NCI-H1930 (cell line): ENCODE measurements at regions not wholly inside any gene's neighbourhood (a gene's known extent, or its start where the extent isn't known, plus 50 kb on each side); places are given as distances from the start of the nearest gene placed in this dataset.

ENCODE experiments used
- DNase-seq, 2 experiments: peaks; one replicate each; lab custom pipeline; 2025; lab: John Stamatoyannopoulos, UW

GRCh38 chr10:44618910-44619309 is 234.0 kb upstream of the CXCL12 start:
- no peak for DNase-seq

DNA sequence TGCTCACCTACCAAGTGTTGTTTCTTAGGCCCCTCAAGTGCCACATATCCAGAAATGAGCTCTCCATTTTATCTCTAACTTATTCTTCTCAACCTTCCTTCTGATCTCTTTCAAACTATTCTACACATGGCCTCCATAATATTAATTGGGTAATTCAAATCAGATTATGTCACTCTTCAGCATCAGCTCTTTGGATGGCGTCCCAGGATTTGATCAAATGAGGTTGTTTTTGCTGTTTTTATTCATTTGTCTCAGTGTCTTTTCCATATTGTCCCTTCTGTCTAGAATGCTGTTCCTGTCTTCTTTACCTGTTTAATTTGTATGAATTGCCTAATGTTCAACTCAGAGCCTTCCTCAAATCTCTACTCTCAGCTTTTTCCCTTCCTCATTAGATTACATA is 234.6 kb upstream of the CXCL12 start:
- DNase-seq = no peak

DNA sequence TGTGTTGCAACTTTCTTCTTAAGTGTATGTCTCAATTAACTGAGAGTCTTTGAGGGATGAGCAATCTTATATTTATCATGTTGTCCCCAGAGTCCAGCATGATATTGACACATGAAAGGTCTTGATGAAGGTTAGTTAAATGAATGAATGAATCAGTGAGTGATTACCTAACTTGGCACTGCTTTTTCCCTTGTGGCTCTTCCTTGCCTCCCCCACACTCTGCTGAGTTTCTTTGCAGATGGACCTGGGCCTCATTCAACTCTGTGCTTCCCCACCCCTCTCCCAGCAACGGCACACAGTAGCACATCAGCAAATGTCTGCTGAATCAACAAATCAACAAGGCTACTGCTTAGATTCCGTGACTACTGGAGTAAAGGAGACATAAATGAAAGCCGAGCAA is 235.1 kb upstream of the CXCL12 start:
- no peak for DNase-seq

DNA sequence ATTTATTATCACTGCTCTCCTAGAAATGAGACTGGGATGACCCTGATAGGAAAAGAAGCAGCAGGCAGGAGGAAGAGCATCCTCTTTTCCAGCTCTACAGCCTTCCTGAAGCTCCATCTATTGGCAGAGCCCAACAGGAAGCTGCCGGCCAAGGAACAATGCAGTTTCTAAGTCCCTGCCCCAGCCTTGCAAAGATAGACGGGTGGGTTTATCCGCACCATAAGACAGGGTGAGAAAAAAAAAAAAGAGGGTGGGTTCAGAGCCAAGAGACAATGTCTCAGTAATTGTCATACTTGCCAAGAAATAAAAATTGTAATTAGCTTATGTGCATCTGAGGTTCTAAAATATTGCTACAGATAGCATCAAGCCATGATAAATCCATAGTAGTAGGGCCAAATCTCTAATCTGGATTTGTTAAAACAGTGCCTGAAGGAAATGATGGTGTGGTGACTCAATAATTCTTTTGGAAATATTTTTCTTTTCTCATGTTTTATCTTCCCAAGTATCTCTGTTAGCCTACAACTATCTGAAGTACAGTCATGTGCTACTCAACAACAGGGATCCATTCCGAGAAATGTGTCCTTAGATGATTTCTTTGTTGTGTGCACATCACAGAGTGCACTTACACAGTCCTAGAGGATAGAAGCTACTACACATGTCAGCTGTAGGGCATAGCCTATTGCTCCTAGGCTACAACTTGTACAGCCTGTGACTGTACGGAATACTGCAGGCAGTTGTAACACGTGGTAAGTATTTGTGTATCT is 242.9 kb upstream of the CXCL12 start:
- DNase-seq = no peak

GRCh38 chr10:44628921-44629320 is 244.0 kb upstream of the CXCL12 start:
- DNase-seq = no peak

- DNase-seq = no peak
Observed at GRCh38 chr10:44635176-44635575, 250.3 kb upstream of the CXCL12 start.

- DNase-seq = no peak
Observed at GRCh38 chr10:44636625-44637024, 251.7 kb upstream of the CXCL12 start.

GRCh38 chr10:44640429-44640828 is 255.5 kb upstream of the CXCL12 start:
- no peak for DNase-seq

DNA sequence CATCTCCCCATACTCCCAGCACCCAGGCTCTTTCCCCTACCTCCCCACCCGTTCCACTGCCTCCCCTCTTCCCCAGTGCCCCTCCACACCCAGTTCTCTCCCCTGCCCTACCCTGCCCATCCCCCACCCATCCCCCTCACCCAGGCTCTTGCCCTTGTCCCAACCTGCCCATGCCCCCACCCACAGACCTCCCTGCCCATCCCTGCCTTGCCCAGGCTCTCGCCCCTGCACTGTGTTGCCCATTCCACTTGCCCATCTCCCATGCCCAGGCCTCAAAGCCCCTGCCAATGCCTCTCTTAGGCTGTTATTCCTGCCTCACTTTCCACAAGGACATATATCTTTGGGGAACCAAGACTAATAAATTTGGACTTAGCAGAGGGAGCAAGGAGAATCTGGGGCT is 262.6 kb upstream of the CXCL12 start:
- no peak for DNase-seq

DNA sequence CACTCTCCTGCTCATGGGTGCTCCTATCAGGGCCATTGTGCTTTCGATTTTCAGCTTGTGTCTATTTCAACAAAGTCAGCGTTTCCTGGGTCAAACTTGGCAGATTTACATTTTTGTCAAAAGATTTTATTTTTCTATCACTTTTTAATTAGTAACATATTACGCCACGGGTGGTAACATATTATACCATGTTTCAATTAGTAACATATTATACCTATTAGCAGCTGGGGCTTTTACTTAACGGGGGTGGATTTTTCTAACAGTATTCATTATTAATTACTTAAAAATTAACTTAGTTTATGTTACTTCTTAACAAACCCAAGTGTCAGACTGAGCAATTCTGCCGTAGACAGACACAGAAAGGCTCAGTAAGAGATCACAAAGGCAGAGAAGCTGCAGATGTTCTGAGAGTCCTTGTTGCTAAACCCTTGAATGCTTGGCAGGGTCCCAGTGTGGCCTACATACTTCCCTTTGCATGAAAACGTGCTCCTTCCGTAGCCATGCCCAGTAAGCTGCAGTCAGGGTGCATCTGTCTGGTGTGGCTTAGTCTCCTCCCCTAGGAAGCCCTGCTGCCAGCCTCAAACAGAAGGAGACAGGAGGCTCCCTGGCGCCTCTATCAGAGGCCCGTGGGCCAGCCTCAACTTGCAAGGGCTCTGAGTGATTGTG is 263.1 kb upstream of the CXCL12 start:
- DNase-seq = no peak

GRCh38 chr10:44650691-44651661 is 260.2 kb upstream of the TMEM72 start:
- DNase-seq = no peak

DNA sequence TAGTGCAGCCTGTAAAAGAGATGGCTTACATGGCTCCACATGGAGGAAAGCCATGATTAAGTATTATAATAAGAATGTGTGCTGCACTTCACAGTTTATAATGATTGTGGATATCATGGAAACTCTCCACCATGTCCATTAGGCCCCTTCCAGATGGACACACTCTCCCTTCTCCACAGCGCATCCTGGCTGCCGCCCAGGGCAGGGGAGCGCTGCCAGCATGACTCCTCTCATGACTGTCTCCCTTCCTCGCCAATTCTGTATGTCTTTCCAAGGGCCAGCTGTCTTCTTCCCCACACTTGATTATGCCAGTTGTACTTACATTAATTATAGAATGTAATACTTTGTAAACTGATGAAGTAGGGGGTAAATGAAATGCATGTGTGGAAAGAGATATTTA is 259.3 kb upstream of the TMEM72 start:
- no peak for DNase-seq

- no peak for DNase-seq
Observed at GRCh38 chr10:44659320-44659719, 251.8 kb upstream of the TMEM72 start.

DNA sequence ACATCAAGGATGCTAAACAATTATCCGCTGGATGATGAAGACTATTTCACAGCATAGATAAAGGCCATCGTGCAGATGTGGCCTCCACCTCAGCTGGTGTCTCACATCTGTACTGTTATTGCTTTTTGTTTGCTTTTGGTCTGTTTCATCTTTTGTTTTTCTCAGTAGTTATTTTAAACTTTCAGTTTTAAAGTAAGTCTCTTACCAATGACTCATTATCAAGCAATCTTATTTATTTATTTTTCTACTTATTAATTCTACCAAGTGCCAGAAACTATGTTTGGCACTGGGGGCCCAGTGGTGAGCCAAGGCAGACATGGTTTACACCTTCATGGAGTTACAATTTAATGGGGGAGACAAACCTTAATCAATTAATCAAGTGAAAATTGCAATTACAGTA is 250.9 kb upstream of the TMEM72 start:
- no peak for DNase-seq

- no peak for DNase-seq
Observed at GRCh38 chr10:44662051-44662450, 249.1 kb upstream of the TMEM72 start.

DNA sequence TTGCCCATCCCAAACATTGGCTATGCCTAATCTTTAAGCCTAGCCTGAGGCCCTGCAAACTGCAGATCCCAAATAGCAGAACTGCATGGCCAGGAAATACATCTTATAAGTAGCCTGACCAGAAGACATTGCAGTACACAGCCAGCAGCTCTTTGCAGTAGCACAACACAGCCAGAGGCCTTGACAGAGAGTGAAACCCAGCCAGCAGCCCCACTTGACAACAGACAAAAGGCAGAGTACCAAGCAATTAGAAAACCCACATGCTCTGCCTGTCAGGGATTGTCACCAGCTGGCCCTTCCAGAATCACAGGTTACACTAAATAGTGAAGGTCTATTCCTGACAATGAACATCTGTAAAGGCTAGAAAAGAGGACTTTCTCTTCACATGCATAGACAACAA is 242.8 kb upstream of the TMEM72 start:
- no peak for DNase-seq

GRCh38 chr10:44671319-44671718 is 239.8 kb upstream of the TMEM72 start:
- no peak for DNase-seq

DNA sequence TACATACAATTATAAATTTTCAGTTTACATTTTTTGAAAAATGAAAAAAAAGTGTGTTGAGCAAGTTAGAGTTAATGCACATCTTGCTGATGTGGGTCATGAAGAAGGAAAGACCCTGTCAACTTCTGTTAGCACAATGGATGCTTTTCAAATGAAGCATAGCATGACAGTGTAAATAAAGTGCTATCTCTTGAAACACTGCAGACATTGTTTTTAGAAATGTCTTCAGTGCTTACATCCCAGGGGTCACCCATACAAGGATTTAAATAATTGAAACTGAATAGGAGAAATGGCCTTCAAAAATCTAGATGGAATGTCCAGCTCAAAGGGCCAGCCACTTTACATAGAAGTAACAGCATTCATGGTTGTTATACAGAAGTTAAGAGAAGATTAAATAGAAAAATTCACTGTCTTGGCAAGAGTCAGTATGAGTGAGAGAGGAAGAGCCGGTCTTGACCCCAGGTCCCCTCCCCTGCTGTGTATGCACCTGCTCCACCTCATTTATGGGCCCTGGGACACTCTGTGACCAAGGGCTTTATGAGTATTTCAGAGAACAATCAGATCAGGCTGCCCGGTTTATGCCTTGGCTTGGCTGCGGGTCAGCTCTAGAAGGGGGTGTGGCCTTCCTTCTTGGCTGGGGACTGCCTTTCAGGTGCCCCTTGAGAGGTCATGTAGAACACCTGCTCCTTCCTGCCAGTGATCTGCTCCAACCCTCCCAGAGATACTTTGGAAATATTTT is 237.7 kb upstream of the TMEM72 start:
- no peak for DNase-seq

DNA sequence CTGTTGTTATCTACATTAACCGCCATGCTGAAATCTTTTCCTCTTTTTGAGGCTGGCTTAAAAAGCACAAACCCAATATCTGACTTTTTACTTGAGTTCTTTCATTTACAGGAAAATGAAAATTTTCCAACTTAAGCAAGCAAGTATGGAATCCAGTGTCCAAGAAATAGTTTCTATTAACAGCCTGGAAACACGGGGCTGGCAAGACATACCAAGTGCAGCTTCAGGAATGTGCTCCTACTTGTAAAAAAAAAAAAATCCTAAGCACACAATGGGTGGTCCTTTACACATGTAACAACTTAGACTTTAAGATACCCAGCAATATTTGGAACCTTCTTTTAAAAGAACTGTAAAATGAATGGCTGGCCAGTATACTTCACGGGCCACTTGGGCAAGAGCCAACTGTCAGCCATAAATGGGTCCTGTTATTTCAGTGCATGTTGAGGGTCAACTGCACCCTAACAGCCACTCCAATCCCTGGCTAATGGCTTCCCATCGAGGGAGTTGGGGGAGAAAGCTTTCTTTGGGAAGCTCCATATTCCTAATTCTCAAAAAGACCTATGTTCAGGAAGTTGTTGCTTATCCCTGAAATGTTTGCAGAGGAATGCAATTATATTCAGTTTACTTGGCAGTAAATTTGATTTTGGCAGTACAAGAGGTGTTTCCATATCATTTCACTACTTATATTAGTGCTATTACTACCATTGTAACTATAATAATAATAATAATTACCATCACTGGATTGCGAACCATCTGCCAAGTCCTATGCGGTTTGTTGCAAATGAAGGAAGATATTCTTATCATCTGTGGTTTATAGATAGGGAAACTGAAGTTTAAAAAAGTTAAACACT is 236.4 kb upstream of the TMEM72 start:
- DNase-seq = no peak

- no peak for DNase-seq
Observed at GRCh38 chr10:44675387-44675874, 235.7 kb upstream of the TMEM72 start.

- DNase-seq = no peak
Observed at GRCh38 chr10:44680764-44681163, 230.4 kb upstream of the TMEM72 start.
